GM23338 (cell line): ENCODE measurements at regions not wholly inside any gene's neighbourhood (a gene's known extent, or its start where the extent isn't known, plus 50 kb on each side); places are given as distances from the start of the nearest gene placed in this dataset.

Source experiments
- ATAC-seq: fragments of 200-7000 bp; cut with Tn5 transposase; 3 replicates; pipeline ENCODE4 v1.9.1; 2020
- DNase-seq: peaks from one replicate; pipeline ENCODE4 v3.0.0-alpha.2; 2015; ENCODE audit warnings: low spot score
- H2AFZ ChIP-seq: fragments of 200-600 bp; sonication (generic); 2 replicates; pipeline ENCODE4 v1.8.0; 2016; ENCODE audit warnings: antibody characterized with exemption, mild to moderate bottlenecking, moderate library complexity
- H3F3A ChIP-seq: fragments of 200-600 bp; sonication (generic); replicated peaks from 2 replicates; pipeline ENCODE4 v1.8.0; 2017; ENCODE audit warnings: antibody characterized with exemption, mixed run types, low read depth
- H3K27ac ChIP-seq: fragments of 200-600 bp; sonication (generic); 2 replicates; pipeline ENCODE4 v1.6.1; 2016; ENCODE audit warnings: low read depth
- H3K27me3 ChIP-seq: fragments of 200-600 bp; sonication (generic); 2 replicates; pipeline ENCODE4 v1.8.0; 2016; ENCODE audit warnings: mild to moderate bottlenecking, mixed run types, moderate library complexity; ENCODE audit not compliant: insufficient read depth
- H3K36me3 ChIP-seq: fragments of 200-600 bp; sonication (generic); 2 replicates; pipeline ENCODE4 v1.8.0; 2016; ENCODE audit warnings: mild to moderate bottlenecking; ENCODE audit not compliant: insufficient read depth
- H3K4me1 ChIP-seq: fragments of 200-600 bp; sonication (generic); 2 replicates; pipeline ENCODE4 v1.8.0; 2016; ENCODE audit warnings: mild to moderate bottlenecking, moderate library complexity; ENCODE audit not compliant: insufficient read depth
- H3K4me2 ChIP-seq: fragments of 200-600 bp; sonication (generic); 2 replicates; pipeline ENCODE4 v1.7.1; 2017; ENCODE audit warnings: mixed run types
- H3K4me3 ChIP-seq: fragments of 200-600 bp; sonication (generic); 2 replicates; pipeline ENCODE4 v1.6.1; 2016; ENCODE audit warnings: mixed run types
- H3K79me2 ChIP-seq: fragments of 200-600 bp; sonication (generic); replicated peaks from 2 replicates; pipeline ENCODE4 v1.8.0; 2017; ENCODE audit warnings: mild to moderate bottlenecking; ENCODE audit not compliant: insufficient read depth
- H3K9me2 ChIP-seq: fragments of 200-600 bp; sonication (generic); 2 replicates; pipeline ENCODE4 v1.8.0; 2017; ENCODE audit not compliant: insufficient read depth
- H4K20me1 ChIP-seq: fragments of 200-600 bp; sonication (generic); replicated peaks from 2 replicates; pipeline ENCODE4 v1.8.0; 2017; ENCODE audit warnings: mild to moderate bottlenecking; ENCODE audit not compliant: insufficient read depth
- H3K27ac Mint-ChIP-seq: 2 replicates; pipeline ENCODE4 v1.8.0; 2020; ENCODE audit warnings: inconsistent platforms, mild to moderate bottlenecking, moderate library complexity, mixed read lengths
- H3K27me3 Mint-ChIP-seq: 3 replicates; pipeline ENCODE4 v1.8.0; 2022; ENCODE audit warnings: low read depth, mild to moderate bottlenecking, moderate library complexity, mixed read lengths, inconsistent platforms; ENCODE audit not compliant: insufficient read depth, poor library complexity
- H3K36me3 Mint-ChIP-seq: 3 replicates; pipeline ENCODE4 v1.8.0; 2021; ENCODE audit warnings: low read depth, mild to moderate bottlenecking, inconsistent platforms, moderate library complexity, mixed read lengths
- H3K4me1 Mint-ChIP-seq: 3 replicates; pipeline ENCODE4 v1.8.0; 2020; ENCODE audit warnings: mild to moderate bottlenecking, inconsistent platforms, mixed read lengths
- H3K4me3 Mint-ChIP-seq: 3 replicates; pipeline ENCODE4 v1.8.0; 2021; ENCODE audit warnings: moderate library complexity, mild to moderate bottlenecking, inconsistent platforms, mixed read lengths
- H3K9me3 Mint-ChIP-seq: 3 replicates; pipeline ENCODE4 v1.8.0; 2020; ENCODE audit warnings: moderate library complexity, mild to moderate bottlenecking, inconsistent platforms, mixed read lengths
- EZH2phosphoT487 ChIP-seq: fragments of 200-600 bp; sonication (generic); IDR thresholded peaks from one replicate; pipeline ENCODE4 v1.8.1; 2018; ENCODE audit warnings: antibody characterized with exemption; ENCODE audit not compliant: unreplicated experiment
- NANOG ChIP-seq: IDR thresholded peaks from 2 replicates; pipeline ENCODE4 v1.6.1; 2016; ENCODE audit warnings: antibody characterized with exemption, borderline replicate concordance
- POLR2AphosphoS5 ChIP-seq: IDR thresholded peaks from 2 replicates; pipeline ENCODE4 v1.6.1; 2016; ENCODE audit warnings: antibody characterized with exemption, low read depth
- REST ChIP-seq: IDR thresholded peaks from one replicate; pipeline ENCODE4 v1.6.1; 2018; ENCODE audit warnings: antibody characterized with exemption; ENCODE audit not compliant: unreplicated experiment
- ZNF331 ChIP-seq: fragments of 250-450 bp; sonication (Bioruptor Pico); IDR thresholded peaks from 2 replicates; pipeline ENCODE4 v1.5.0; 2020; ENCODE audit warnings: low read depth, mild to moderate bottlenecking, moderate library complexity
- ZNF462 ChIP-seq: fragments of 250-450 bp; sonication (Bioruptor Pico); IDR thresholded peaks from 2 replicates; pipeline ENCODE4 v1.5.0; 2020; ENCODE audit warnings: mild to moderate bottlenecking, moderate library complexity

- TF ChIP-seq ZNF462 (CRISPR knock-in tag) (no peak), NANOG (no peak), EZH2phosphoT487 (no peak), ZNF331 (CRISPR knock-in tag) (no peak), POLR2AphosphoS5 (no peak)
Measured at GRCh38 chr15:35741881-35742280, 195.9 kb upstream of the DPH6 start (continued).

DNA sequence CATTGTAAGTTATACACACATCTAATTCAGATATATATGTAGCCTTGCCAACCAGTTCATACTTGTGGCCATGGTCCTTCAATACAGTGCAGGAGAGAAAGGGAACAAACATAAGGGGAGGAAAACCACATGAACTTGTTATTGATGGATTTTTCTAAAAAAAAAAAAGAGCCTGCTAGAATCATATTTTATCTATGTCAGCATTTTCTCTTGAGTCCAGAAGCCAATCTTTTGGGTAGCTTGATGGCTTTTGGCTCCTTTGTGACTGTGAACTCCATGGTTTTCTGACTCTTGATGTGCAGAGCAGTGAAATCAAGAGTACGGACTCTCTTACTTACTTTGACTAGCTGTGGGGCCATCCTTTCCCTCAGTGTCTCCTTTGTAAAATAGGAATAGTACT lies 197.4 kb upstream of the DPH6 start:
- Histone ChIP-seq H3K4me3 (no peak overlapping the region), H3K4me1 (no peaks in the 10 kb centered on the region), H3K27me3 (no peaks in the 10 kb centered on the region), H2AFZ (no peak overlapping the region), H4K20me1 (no peaks in the 10 kb centered on the region), H3K79me2 (no peaks in the 10 kb centered on the region), H3K36me3 (no peaks in the 10 kb centered on the region), H3K27ac (no peak overlapping the region), H3K4me2 (no peak overlapping the region), H3K9me2 (peaks cover 10% of the 10 kb centered on the region), H3F3A (no peaks in the 10 kb centered on the region)
- Mint-ChIP-seq H3K9me3 (no peaks in the 10 kb centered on the region), H3K4me1 (peaks cover 9% of the 10 kb centered on the region; the same call in 2 of the 3 replicates), H3K36me3 (peaks cover 8% of the 10 kb centered on the region; the same call in 2 of the 3 replicates), H3K27ac (no peak overlapping the region), H3K27me3 (peaks cover 3% of the 10 kb centered on the region), H3K4me3 (no peak overlapping the region)
- DNase-seq (no peak), ATAC-seq (no peak)
- TF ChIP-seq ZNF462 (CRISPR knock-in tag) (no peak), REST (no peak)
